Right lobe of liver (tissue), 4 donors: ENCODE measurements at regions not wholly inside any gene's neighbourhood (a gene's known extent, or its start where the extent isn't known, plus 50 kb on each side); places are given as distances from the start of the nearest gene placed in this dataset.
"Not testable (repeated sequence)": the region's sequence is repeated elsewhere in the genome, so short reads cannot be mapped to it uniquely, and the experiment has no call there.

Source experiments
- CTCF ChIP-seq, 4 donors: fragments of 200-600 bp in 3 of 4; fragments of 450-650 bp in 1 of 4; IDR thresholded peaks; one replicate each; pipeline versions ENCODE4 v1.5.1 to v1.8.0; 2016 to 2022; ENCODE audit warnings: antibody characterized with exemption in 4 of 4, mild to moderate bottlenecking in 2 of 4
- POLR2A ChIP-seq: fragments of 450-650 bp; IDR thresholded peaks from one replicate; pipeline ENCODE4 v1.6.1; 2017; ENCODE audit warnings: antibody characterized with exemption, mild to moderate bottlenecking
- donor health status: DM: no; HTN: no; CAD: no.
- donor health status: DM: no; HTN: no; CAD: no.
- donor health status: DM: no; HTN: yes; CAD: no.

GRCh38 chr12:8328835-8329234, 101.4 kb upstream of the FAM90A1 start:
- TF ChIP-seq CTCF (IDR thresholded peaks at IDR 0.05); POLR2A: not testable (repeated sequence)
